NCI-H748 (cell line): ENCODE measurements at regions not wholly inside any gene's neighbourhood (a gene's known extent, or its start where the extent isn't known, plus 50 kb on each side); places are given as distances from the start of the nearest gene placed in this dataset.

Source experiments
- DNase-seq: peaks from one replicate; lab custom pipeline; 2025; ENCODE audit not compliant: unreplicated experiment; lab: John Stamatoyannopoulos, UW

DNA sequence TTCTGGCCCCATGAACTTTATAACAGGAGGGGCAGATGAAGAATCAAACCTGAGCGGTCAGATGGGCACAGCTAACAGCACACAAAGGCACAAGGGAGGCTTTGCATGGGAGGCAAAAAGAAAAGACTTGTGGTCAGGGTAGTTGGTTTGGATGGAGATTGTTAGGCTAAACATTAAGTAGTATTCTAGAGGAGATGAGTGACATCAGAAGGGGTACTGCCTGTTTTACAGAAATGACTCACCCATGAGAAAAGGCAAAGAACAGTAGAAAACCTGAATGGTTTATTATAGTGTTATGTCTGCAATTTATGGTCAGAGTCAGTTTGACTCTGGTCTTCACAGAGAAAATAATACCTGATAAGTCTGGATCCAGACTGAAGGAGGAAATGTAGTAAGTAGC lies 129.8 kb upstream of the KIRREL3 start:
- no peak for DNase-seq

DNA sequence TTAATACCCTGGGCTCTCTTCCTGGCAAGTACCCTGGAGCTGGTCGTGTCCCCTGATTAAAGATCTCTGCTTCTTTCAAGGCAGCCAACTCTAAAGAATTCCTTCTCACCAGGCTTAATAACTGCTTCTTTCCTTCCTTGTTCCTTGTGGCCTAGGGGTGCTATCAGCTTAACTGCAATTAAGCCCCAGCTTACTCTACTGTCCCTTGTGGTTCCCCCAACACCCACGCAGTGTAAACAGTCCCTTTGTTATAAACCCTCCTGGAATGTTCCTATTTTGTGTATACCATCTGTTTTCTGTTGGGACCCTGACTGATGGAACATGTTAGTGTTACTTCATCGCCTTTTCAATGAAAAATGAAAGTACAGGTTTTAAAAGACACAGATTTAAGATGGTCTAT lies 126.4 kb upstream of the KIRREL3 start:
- no peak for DNase-seq

DNA sequence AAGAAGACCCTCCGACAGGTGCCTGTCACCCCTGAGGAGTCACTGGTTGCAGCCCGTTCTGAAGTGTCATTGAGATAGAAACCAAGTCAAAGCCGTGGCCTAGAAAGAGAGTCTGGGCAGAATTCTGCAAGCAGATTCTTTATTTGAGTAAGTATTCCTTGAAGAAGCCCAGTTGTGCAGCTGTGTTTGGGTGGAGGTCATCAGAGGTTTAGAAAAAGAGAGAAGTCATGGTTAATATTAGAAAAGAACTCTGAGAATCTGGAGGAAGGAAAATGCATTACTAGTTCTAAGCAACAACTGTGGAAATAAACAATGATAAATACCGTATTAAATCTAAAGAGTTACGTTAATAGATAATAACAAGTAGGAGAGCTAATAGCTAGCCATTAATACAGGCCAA lies 118.8 kb upstream of the KIRREL3 start:
- DNase-seq: no peak

DNA sequence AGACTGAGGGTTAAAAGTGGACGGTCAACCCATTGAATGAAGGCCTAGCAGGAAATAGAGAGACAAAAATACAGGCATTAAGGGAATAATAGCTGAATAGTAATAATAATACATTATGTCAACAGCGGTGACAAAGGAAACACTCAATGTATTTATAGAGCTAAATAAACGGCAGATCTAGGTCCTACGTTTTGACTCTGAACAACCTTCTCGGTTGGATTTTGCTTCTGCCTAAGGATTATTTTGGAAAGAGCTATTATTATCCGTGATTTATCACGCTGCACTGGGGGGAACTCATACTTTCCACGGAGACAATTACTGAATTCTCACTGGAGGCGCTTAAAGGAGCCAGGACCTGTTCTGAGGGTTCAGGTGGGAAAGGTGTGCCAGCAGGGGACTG lies 118.2 kb upstream of the KIRREL3 start:
- DNase-seq: peak; percentile 22

DNA sequence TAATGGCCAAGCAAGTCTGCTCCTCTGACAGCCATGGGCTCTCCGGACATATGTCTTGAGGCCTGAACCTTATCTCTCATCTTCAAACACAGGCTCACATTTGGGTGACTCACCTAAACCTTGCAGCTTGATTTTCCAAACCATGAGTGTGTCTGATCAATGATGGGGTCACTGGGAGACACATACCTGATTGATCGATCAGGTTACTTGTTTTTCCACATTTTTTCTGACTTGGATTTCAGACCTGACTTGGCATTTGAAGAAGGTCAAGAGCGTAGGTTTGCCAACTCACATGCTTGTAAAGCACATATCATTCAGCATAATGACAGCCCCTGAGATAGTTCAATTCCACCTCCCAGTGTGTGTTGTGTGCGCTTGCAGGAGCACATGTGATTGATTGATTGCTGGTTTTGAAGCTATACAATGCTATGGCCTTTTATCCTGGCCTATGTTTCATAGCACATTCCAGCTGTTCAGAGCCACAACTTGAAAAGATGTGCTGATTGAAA lies 116.7 kb upstream of the KIRREL3 start:
- DNase-seq: no peak

DNA sequence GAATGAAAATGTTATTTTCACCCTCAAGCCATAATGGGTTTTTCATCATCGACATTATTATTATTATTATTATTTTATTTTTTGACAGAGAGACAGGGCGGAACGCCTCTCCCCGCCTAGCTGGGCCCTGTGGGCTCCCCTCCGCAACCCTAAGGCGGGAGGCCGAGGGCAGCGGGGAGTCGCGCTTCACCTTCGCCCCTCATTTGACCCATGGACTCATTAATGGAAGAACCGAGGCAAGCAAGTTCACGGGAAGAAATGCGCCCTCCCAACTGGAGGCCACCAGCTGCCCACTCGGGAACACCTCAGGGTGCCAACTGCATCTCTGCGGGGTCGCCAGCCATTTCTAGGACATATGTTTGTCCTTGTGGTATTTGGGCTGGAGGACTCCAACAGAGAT lies 115.3 kb upstream of the KIRREL3 start:
- no peak for DNase-seq

DNA sequence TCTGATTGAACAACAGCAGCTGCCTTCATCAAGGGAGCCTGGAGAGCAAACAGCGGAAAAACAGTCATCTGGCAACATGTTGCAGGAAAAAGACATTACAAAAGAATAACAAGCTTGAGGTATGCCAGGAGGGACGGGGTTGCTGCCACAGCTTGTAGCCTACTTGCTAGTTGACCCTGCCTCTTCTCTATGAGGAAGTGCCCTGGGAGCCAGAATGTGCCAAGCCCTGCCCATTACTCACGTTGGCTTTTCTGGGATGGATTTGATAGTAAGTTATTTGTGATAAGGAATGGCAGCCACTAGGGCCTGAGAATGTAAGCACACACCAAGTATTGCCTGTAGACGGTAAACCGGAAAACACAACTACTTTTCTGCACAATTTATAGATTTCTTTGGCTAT lies 113.5 kb upstream of the KIRREL3 start:
- DNase-seq: no peak

DNA sequence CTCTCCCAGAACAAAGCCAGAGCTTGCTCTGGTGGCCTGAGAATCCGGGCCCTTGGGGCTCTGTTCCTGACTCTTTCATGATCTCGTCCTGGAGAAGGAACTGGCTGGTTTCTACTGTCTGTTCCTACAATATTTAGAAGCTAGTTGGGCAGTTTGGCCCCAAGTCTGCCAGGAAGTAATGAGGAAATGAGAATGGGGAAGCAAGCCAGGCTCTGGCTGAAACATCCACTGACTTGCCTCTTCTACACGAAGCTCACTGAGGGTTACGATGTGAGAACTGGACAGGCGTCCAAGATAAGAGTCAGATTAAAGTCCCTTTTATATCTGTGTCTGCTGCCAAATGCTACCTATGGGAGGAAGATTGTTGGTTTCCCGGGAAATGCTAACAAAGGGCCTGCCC lies 110.0 kb upstream of the KIRREL3 start:
- DNase-seq: no peak

DNA sequence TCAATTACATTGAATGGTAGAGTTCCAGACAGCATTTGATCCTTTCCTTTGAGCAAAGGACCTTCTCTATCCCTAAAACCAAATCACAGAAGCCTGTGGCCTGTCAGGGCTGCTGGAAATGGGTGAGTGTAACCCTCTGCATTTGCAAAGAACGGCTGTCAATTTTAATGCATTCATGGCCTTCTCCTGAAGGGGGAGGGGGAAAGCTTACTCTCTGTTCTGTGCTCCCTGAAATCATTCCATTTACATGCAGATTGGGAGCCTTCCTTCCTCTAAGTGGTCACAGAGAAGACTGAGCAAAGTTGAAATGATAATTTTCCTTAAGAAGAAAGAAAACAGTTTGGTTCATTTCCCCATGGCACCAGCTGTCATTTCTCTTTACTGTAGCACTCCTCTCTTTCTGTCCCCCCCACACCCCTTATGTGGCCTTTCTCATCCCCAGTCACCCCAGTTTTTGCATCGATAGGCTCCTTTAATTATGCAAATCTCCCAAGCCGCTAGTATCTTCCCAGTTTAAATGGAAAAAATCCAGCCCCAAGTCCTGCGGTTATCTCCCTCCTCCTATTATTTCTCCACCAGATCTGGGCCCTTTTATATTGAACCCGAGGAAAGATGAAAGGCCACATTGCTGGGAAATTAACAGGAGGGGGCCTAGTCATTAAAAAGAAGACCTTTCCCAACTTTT lies 109.4 kb upstream of the KIRREL3 start:
- no peak for DNase-seq

DNA sequence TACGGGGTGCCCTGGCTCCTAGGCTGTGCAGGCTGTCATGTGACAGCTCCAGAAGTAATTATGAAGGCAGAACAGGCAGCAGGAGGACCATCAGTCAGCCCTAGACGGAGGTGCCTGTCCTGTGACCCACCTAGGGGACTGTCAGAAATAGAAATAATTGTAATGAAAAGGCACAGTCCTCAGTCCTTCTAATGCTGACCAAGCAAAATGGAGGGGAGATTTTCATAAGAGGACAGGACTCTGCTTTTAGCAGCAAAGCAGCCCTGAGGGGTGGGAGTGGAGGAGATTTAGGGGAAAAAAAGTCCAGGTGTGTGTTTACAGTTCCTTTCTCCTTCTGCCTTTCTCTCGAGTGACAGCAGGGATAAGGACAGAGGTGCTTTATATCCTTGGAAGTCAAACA lies 108.3 kb upstream of the KIRREL3 start:
- no peak for DNase-seq

DNA sequence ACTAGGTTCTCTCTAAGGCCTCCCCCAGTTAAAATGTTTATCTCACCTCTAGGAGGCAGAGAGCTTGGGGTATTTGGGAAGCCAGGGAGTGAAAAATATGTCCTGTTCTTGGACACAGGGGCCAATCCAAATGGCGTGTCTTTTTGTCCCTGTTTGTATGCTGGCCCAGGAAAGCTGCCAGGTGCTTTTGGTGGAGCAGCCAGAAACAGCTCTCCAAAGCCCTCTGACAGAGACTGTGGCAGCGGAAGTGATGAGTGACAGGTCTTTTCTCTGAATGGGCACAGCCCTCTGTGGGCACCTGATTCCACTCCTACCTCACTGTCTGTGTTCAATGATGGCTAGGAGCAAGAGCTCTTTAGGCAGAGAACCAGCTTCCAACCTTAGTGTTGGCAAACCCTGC lies 106.4 kb upstream of the KIRREL3 start:
- no peak for DNase-seq

DNA sequence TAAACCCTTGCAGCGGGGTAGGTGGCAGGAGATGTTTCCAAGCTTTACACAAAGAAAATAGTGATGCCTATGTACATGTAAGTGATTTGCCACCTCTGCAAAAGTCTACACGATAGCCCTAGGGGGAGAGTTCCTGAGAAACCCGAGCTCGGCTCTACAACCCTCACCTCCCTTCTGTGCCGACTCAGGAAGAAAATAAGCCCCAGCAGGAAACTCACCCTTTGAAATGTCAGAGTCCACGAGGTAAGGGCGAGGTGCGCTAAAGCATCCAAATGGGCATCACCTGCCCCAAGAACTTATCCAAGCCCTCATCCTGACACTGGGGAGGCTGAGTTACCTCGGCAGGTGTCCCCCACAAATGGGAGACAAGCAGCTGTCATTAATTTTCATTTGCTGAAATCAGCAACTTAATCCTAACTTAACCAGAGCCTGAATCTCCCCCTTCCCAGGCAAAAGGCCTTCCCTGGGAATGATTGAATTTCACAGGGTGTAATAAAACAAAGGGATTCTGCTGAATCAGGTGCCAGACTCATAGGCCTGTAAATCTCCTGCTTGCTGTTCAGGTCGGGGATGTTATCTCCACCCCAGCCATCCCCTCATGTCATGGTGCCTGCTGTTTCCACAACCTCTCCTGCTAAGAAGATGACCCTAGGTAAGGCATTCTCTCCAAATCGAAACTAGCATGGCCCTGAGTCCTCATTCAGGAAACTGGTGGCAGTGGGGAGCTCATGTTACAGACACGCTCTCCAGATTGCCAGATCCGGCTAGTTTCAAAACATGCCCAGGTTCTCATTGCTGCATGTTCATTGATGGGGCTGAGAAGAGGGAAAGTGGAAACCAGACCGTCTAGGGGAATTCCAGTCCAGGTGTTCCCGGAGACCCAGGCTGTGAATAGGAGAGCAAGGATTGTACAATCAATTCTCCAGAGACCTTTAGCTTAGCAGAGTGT lies 105.3 kb upstream of the KIRREL3 start:
- DNase-seq: peak; percentile 26

DNA sequence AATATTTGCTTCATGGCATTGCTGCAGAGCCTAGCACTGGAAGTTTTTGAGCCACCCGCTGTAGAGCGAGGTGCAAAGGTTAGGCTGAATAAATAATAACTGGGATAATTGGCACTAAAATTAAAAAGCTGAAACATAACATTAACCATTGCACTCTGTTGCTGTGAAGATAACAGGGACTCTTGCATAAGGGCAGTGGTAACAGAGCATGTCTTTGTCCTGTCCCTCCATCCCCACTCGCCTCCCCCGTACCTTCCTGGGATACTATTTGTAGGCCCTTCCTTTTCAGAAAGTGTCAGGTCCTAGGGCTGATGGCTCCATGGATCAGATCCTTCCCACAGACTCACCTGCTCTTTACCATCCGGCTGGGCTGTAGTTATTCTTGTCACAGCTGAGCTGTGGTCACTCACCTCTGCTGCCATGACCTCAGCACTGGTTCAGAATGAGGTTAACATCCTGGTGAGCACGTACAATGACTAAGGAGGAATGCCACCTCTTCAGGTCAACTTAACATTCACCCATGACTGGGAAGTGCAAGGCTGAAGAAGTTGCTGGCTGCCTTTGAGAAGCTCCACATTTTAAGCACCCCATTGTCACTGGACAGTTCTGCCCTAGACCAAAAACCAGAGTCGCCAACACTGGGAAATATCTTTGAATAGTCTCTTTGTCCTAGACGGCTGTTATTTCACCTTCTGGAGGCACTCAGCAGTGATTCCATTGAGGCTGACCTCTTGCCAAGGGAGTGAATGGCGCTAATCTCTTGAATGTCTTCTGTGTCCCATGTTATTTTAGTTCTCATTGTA lies 103.2 kb upstream of the KIRREL3 start:
- no peak for DNase-seq

DNA sequence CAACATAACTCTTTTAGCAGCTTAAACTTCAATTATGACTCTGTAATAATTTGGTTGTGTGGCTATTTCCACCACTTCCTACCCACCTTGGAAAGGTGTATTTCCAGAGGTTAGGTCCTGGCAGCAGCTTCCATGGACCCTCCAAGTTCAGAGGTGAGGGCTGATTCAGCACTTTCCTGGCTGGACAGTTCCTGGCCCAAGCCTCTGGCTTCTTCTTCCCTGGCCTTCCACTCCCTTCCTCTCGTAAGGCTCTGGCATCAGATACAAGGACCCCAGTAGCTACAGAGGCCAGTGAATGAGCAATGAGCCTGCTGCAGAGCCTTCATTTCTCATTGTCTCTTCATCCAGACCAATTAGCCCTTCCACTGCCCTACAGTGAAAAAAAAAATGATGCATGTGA lies 98.1 kb upstream of the KIRREL3 start:
- no peak for DNase-seq

DNA sequence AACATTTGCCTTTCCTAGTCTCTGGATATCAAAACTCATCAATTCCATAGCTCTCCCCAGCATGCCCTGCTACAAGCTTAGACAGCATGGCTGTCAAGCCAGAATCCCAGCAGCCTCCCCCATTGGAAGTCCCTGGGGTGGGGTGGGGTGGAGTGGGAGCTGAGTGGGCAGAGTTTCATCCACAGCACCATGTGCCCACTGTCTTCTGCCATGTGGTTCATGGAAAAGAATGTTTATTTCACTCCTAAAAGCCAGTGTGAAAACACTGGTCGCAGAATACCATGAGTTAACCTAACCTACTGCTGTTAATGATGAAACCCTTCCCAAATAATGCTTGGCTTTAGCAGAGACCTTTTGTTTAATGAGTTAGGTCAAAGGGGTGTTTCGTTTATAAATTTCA lies 80.2 kb upstream of the KIRREL3 start:
- DNase-seq: no peak

DNA sequence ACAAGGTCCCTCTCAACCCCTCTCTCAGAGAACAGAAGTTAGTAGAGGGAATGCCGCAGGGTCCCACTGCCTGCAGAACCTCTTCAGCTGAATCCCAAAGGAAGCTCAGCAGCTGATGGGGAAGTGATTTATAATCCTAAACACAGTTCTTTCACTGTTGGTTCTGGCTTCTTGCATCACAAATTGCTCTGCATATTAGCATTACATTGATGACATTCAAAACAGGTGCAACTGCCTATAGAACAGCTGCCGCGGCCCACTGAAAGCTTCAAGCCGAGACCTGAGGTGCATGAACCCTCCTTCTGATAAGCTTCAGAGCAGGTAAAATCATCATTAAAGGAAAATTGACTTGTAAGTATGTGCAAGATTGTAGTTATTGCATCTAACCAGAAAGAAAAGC lies 75.2 kb upstream of the KIRREL3 start:
- peak; percentile 1 for DNase-seq

DNA sequence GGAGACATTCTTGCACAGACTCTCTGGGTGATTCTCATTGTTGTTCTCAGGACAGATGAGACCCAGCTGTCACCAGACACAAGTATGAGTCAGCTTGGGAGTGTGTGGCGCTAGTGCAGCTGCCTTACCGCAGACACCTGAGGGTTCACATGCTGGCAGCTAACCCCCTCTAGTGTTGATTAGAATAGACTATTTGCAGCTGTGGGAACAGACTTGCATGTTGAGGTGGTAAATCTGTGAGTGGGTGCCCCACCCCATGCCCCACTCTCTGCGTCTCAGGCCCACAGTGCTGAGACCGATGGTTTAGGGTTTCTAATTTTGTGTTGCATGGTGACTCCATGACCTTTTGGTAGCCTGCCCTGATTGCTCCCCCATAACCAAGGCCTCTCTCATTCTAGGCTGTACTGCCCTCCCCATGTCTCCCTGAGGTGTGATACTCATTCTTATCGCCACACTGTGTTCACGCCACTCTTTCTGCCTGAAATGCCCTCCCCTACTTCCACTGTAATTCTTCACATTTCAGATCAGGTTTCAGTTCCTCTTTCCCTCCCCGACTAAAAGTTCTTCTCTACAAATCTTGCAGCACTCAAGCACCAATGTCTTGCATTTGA lies 73.7 kb upstream of the KIRREL3 start:
- DNase-seq: peak; percentile 62

DNA sequence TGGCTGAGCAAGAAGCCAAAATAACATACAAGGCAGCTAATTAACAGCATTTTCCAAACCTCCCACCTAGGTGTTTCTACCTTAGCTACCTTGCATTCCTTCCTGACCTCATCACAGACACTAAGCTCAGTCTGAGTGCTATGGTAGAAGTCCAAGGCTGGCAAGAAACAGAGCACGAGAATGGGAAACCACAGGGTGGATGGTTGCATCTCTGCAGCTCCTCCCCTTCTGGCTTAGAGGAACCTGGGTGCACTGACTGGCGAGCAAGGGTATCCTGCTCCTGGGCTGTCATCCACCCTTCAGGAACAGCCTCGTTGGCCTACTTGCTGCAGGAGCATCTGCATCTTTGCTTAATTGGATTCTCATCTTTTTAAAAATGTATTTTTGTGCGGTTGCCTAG lies 73.1 kb upstream of the KIRREL3 start:
- DNase-seq: no peak

DNA sequence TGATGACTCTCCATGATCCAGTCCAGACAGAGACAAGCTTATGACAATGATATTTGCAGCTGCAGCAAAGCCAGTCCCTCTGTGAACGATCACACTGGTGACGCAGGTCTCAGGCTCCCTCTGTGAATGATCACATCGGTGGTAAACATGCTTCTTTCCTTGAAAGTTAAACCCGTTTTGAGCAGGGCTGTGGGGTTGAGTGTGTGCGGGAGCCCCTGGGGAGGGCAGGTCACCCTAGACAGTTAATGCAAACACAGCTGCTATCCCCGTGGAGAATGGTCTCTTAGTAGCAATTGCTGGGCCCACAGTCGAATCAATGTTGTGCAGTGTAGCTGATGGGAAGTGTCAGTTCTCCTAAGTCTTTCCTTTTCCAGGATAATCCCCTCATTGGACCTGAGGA lies 71.0 kb upstream of the KIRREL3 start:
- DNase-seq: peak; percentile 84

DNA sequence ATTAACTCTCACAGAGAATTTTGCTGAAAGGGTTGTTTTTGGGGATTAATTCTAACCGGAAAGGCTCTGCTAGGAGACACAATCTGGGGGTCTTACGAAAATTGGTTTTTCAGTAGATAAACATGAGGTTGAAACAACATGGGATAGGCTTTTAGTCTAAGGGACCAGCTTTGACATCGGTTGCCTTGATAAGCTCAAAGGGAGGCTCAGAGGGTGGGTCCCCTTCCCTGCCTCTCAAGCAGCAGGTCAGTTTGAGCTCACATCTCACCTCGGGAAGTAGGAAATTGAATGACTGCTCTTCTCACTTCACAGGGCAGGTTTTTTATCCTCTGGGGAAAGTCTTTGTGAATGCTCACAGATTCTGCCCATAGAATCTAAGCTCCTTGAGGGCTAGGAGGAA lies 70.2 kb upstream of the KIRREL3 start:
- no peak for DNase-seq
